ENCODE measurements at regions not wholly inside any gene's neighbourhood (a gene's known extent, or its start where the extent isn't known, plus 50 kb on each side); places are given as distances from the start of the nearest gene placed in this dataset.
"Not testable (repeated sequence)": the region's sequence is repeated elsewhere in the genome, so short reads cannot be mapped to it uniquely, and the experiment has no call there.

DNA sequence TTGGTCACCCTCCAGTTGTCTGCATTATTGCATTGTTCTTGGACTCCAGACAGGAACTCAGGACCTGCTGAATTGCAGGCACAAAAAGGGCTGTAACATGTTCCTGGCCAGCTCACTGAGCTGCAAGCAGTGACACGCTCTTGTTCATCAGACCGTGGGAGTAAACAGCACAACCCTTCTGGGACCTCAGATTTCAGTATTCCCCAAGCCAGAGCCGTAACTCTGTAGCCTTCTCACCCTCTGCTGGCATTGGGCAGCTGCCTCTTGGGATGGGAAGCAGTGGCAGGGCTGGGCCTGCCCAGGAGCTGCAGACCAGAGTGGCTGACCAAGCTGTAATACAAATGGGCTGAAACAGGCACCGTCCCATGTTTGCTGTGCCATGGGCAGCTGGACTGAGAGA lies 607.1 kb upstream of the BCHE start:
- H3K27ac Mint-ChIP-seq = no peak overlapping the region
- peaks cover 5% of the 10 kb centered on the region for H3K4me1 Mint-ChIP-seq
- H3K27me3 Mint-ChIP-seq (ENCODE audit: low read depth) = no peaks in the 10 kb centered on the region
- no peak overlapping the region for H3K4me3 Mint-ChIP-seq
- DNase-seq (ENCODE audit: low spot score in 2 of 2, unreplicated experiment in 2 of 2) = no peak
- H3K9me3 Mint-ChIP-seq = peaks cover 3% of the 10 kb centered on the region
- TF ChIP-seq, protein P1, sequence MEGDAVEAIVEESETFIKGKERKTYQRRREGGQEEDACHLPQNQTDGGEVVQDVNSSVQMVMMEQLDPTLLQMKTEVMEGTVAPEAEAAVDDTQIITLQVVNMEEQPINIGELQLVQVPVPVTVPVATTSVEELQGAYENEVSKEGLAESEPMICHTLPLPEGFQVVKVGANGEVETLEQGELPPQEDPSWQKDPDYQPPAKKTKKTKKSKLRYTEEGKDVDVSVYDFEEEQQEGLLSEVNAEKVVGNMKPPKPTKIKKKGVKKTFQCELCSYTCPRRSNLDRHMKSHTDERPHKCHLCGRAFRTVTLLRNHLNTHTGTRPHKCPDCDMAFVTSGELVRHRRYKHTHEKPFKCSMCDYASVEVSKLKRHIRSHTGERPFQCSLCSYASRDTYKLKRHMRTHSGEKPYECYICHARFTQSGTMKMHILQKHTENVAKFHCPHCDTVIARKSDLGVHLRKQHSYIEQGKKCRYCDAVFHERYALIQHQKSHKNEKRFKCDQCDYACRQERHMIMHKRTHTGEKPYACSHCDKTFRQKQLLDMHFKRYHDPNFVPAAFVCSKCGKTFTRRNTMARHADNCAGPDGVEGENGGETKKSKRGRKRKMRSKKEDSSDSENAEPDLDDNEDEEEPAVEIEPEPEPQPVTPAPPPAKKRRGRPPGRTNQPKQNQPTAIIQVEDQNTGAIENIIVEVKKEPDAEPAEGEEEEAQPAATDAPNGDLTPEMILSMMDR (IDR thresholded peaks at IDR 0.05; ENCODE audit: unreplicated experiment) = no peak
- H3K36me3 Mint-ChIP-seq = no peaks in the 10 kb centered on the region

DNA sequence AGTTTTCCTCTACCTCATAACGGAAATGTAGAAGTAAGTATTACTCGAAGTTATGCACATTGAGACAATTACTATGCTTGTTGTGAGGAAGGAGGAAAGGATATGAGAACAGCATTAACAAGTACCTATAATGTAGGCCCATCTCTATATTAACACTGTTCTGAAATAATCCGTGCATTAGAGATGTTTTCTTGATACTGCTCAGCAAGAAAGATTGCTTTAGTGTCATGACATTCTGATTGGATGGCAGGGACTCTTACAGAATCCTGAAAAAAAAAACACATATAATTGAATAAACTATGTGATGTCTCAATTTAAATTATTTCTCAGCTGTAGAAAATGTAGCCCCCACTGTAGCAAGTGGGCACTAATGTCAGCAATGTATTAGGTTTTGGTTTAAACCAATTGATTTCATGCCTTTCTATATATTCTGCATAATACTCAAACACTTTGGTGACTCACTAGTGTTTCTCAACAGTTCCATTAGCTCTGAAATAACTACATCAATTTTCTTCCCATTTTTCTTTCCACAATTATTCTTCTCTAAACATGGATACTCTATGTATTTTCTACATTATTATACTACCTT lies 598.3 kb upstream of the BCHE start:
- TF ChIP-seq, protein P1 (IDR thresholded peaks at IDR 0.05; ENCODE audit: unreplicated experiment) = no peak
- H3K4me1 Mint-ChIP-seq = no peaks in the 10 kb centered on the region
- no peak overlapping the region for H3K27ac Mint-ChIP-seq
- H3K4me3 Mint-ChIP-seq = no peak overlapping the region
- H3K9me3 Mint-ChIP-seq = no peaks in the 10 kb centered on the region
- no peak for DNase-seq (ENCODE audit: low spot score in 2 of 2, unreplicated experiment in 2 of 2)
- no peaks in the 10 kb centered on the region for H3K36me3 Mint-ChIP-seq
- H3K27me3 Mint-ChIP-seq (ENCODE audit: low read depth) = no peaks in the 10 kb centered on the region

DNA sequence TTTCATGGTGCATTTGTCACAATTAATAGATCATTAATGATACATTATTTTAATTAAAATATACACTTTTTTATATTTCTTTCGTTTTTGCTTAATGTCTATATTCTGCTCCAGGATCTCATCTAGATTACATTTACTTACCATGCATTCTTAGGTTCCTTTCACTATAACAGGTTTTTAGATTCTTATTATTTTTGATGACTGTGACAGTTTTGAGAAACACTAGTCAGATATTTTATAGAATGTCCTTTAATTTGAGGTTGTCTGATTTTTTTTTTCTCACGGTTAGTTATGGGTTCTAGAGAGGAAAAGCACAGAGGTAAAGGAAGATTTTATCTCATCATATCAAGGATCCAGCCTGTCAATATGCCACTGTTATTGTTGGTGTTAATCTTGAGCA lies 595.8 kb upstream of the BCHE start:
- H3K4me1 Mint-ChIP-seq = no peaks in the 10 kb centered on the region
- H3K9me3 Mint-ChIP-seq = no peaks in the 10 kb centered on the region
- H3K4me3 Mint-ChIP-seq = no peak overlapping the region
- H3K27me3 Mint-ChIP-seq (ENCODE audit: low read depth) = no peaks in the 10 kb centered on the region
- no peak overlapping the region for H3K27ac Mint-ChIP-seq
- DNase-seq (ENCODE audit: low spot score in 2 of 2, unreplicated experiment in 2 of 2) = no peak
- no peaks in the 10 kb centered on the region for H3K36me3 Mint-ChIP-seq
- TF ChIP-seq, protein P1 (IDR thresholded peaks at IDR 0.05; ENCODE audit: unreplicated experiment) = no peak

DNA sequence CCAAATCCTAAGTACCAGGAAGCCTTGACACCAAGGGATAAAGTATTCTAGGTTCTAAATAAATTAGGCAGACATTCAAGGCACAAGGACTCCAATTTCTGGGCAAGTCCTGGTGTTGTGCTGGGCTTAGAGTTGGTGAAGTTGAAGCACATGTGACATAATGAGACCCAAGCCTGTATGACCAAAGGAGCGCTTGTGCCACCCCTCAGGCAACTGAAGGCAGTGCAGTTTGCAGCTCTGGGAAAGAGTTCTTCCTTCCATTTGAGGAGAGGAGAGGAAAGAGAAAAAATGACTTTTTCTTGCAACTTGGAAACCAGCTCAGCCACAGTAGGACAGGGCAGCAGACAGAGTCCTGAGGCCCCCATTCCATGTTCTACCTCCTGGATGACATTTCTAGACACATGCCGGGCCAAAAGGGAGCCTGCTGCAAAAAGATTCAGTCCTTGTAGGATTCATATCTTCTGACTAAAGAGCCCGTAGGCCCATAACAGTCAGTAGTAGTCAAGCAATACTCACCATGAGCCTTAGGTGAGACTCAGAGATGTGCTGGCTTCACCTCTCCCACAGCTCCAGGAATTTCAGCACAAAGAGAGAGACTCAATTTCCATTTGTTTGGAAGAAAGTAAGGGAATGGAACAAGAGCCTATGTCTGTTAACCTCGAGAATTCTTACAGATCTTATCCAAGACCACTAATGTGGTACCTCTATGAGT lies 588.8 kb upstream of the BCHE start:
- no peak overlapping the region for H3K4me3 Mint-ChIP-seq
- peaks cover 8% of the 10 kb centered on the region for H3K9me3 Mint-ChIP-seq
- H3K36me3 Mint-ChIP-seq = no peaks in the 10 kb centered on the region
- TF ChIP-seq, protein P1 (IDR thresholded peaks at IDR 0.05; ENCODE audit: unreplicated experiment) = no peak
- no peak overlapping the region for H3K27ac Mint-ChIP-seq
- H3K27me3 Mint-ChIP-seq (ENCODE audit: low read depth) = no peaks in the 10 kb centered on the region
- peaks cover 2% of the 10 kb centered on the region for H3K4me1 Mint-ChIP-seq
- no peak for DNase-seq (ENCODE audit: low spot score in 2 of 2, unreplicated experiment in 2 of 2)

DNA sequence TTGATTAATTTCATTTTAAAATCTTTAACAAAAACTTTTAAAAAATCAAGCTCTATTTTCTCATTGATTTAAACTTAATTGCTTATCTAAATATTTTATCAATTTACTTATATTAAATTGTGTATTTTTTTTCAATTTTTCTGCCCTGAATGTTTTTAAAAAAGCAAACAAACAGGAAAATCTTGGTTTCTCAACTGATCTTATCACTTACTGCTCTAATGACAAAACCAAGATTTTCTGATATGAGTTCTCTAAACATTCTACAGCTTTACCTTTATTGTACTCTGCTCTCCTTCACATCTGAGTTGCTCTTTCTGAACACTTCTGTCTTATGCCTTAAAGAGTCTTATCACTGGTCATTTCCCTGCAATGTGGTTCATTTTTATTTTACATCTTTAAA lies 587.8 kb upstream of the BCHE start:
- H3K27me3 Mint-ChIP-seq (ENCODE audit: low read depth) = no peaks in the 10 kb centered on the region
- no peaks in the 10 kb centered on the region for H3K36me3 Mint-ChIP-seq
- no peak overlapping the region for H3K27ac Mint-ChIP-seq
- no peak overlapping the region for H3K4me3 Mint-ChIP-seq
- DNase-seq (ENCODE audit: low spot score in 2 of 2, unreplicated experiment in 2 of 2) = no peak
- H3K4me1 Mint-ChIP-seq = peaks cover 2% of the 10 kb centered on the region
- H3K9me3 Mint-ChIP-seq = peaks cover 15% of the 10 kb centered on the region
- TF ChIP-seq, protein P1 (IDR thresholded peaks at IDR 0.05; ENCODE audit: unreplicated experiment) = no peak

DNA sequence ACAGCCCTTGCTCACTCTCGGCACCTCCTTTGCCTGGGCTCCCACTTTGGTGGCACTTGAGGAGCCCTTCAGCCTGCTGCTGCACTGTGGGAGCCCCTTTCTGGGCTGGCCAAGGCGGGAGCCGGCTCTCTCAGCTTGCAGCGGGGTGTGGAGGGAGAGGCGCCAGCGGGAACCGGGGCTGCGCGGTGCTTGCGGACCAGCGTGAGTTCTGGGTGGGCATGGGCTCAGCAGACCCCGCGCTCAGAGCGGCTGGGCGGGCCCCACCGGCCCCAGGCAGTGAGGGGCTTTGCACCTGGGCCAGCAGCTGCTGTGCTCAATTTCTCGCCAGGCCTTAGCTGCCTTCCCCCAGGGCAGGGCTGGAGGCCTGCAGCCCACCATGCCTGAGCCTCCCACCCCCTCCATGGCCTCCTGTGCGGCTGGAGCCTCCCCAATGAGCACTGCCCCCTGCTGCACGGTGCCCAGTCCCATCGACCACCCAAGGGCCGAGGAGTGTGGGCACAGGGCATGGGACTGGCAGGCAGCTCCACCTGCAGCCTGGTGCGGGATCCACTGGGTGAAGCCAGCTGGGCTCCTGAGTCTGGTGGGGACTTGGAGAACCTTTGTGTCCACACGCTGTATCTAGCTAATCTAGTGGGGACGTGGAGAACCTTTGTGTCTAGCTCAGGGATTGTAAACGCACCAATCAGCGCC lies 586.7 kb upstream of the BCHE start:
- H3K4me1 Mint-ChIP-seq; H3K27ac Mint-ChIP-seq; DNase-seq (ENCODE audit: low spot score in 2 of 2, unreplicated experiment in 2 of 2); H3K36me3 Mint-ChIP-seq; H3K4me3 Mint-ChIP-seq; H3K27me3 Mint-ChIP-seq (ENCODE audit: low read depth): not testable (repeated sequence)
- H3K9me3 Mint-ChIP-seq = peaks cover 16% of the 10 kb centered on the region
